Keratinocyte (primary cell): ENCODE measurements at regions not wholly inside any gene's neighbourhood (a gene's known extent, or its start where the extent isn't known, plus 50 kb on each side); places are given as distances from the start of the nearest gene placed in this dataset.

Experiments used
- CTCF ChIP-seq, 3 experiments: IDR thresholded peaks in 1 of 3; conservative IDR thresholded peaks in 1 of 3; optimal IDR thresholded peaks in 1 of 3; 2 replicates in 2 of 3; 3 replicates in 1 of 3; pipeline versions ENCODE3 to v1.5.1; 2011; ENCODE audit warnings: low read length in 3 of 3, mild to moderate bottlenecking in 3 of 3, moderate library complexity in 2 of 3, control low read depth in 1 of 3, inconsistent platforms in 1 of 3; ENCODE audit not compliant: insufficient read depth in 2 of 3; ENCODE audit errors: extremely low read depth in 1 of 3
- EZH2 ChIP-seq: IDR thresholded peaks from one replicate; pipeline ENCODE4 v1.6.1; 2012; ENCODE audit warnings: inconsistent platforms, mild to moderate bottlenecking, low read length, moderate library complexity

GRCh38 chr11:42543844-42544419, 767.9 kb upstream of the API5 start:
- no peak for TF ChIP-seq CTCF (optimal IDR thresholded peaks at IDR 0.05 in 1 of 3, IDR thresholded peaks at IDR 0.05 in 1 of 3, conservative IDR thresholded peaks at IDR 0.05 in 1 of 3; ENCODE audit: extremely low read depth in 1 of 3, insufficient read depth in 2 of 3, low read length in 3 of 3)
- TF ChIP-seq EZH2: no peak
